Fibroblast of gingiva (primary cell): ENCODE measurements at regions not wholly inside any gene's neighbourhood (a gene's known extent, or its start where the extent isn't known, plus 50 kb on each side); places are given as distances from the start of the nearest gene placed in this dataset.
A peak's percentile ranks its signal among the peaks of the same experiment; 100 is the strongest.

Experiments used
- DNase-seq: peaks from one replicate; pipeline ENCODE4 v3.0.0-alpha.2; 2011; ENCODE audit warnings: low read depth

GRCh38 chr11:122176651-122177050 is 60.6 kb upstream of the BLID start:
- DNase-seq = no peak

GRCh38 chr11:122175306-122175705 is 59.3 kb upstream of the BLID start:
- no peak for DNase-seq

- DNase-seq = no peak
These were observed 57.6 kb upstream of the BLID start for GRCh38 chr11:122173587-122173986.

- DNase-seq = no peak
These were observed 57.0 kb upstream of the BLID start for GRCh38 chr11:122173074-122173450.

- DNase-seq = no peak
These were observed 56.5 kb upstream of the BLID start for GRCh38 chr11:122172352-122173073.

GRCh38 chr11:122170815-122171475 is 54.9 kb upstream of the BLID start:
- peak; percentile 29 for DNase-seq

- DNase-seq = no peak
These were observed 52.2 kb upstream of the BLID start for GRCh38 chr11:122168218-122168617.

GRCh38 chr11:122167100-122167499 is 51.1 kb upstream of the BLID start:
- peak; percentile 85 for DNase-seq

- DNase-seq = no peak
These were observed 49.8 kb upstream of the BLID start for GRCh38 chr11:122165607-122166371.
